A673 (cell line): ENCODE measurements at regions not wholly inside any gene's neighbourhood (a gene's known extent, or its start where the extent isn't known, plus 50 kb on each side); places are given as distances from the start of the nearest gene placed in this dataset.

ENCODE experiments used
- EZH2 ChIP-seq: fragments of 200-600 bp; sonication (generic); IDR thresholded peaks from 2 replicates; pipeline ENCODE4 v1.6.1; 2017; ENCODE audit warnings: borderline replicate concordance, low read depth, mild to moderate bottlenecking, mixed read lengths, antibody characterized with exemption, low read length; ENCODE audit not compliant: poor library complexity, severe bottlenecking
- TF ChIP-seq, protein P1 (sequence below): fragments of 300-800, 200-600 bp; sonication (generic); conservative IDR thresholded peaks from 2 replicates; pipeline ENCODE4 v1.5.1; 2017; ENCODE audit warnings: low read depth, mild to moderate bottlenecking, antibody characterized with exemption, low read length, moderate library complexity, mixed read lengths

DNA sequence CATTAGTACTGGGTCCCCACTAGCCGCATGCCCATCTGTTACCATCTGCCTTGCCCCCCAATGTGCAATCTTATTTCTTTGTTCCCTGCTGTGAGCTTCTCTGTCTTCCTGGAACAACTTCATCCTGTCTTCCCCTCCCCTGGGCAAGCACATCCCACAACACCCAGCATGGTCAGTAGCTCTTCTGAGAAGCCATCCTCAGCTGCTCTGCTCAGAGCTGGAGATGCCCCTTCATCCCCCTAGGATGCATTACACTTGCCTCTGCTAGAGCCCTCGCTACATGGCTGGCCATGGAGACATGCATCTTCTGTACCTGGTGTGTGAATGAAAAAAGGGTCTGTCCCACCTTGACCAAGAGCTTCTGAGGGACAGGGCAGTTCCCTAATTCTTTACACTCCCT, 141.2 kb downstream of the CDC5L start:
- TF ChIP-seq, protein P1, sequence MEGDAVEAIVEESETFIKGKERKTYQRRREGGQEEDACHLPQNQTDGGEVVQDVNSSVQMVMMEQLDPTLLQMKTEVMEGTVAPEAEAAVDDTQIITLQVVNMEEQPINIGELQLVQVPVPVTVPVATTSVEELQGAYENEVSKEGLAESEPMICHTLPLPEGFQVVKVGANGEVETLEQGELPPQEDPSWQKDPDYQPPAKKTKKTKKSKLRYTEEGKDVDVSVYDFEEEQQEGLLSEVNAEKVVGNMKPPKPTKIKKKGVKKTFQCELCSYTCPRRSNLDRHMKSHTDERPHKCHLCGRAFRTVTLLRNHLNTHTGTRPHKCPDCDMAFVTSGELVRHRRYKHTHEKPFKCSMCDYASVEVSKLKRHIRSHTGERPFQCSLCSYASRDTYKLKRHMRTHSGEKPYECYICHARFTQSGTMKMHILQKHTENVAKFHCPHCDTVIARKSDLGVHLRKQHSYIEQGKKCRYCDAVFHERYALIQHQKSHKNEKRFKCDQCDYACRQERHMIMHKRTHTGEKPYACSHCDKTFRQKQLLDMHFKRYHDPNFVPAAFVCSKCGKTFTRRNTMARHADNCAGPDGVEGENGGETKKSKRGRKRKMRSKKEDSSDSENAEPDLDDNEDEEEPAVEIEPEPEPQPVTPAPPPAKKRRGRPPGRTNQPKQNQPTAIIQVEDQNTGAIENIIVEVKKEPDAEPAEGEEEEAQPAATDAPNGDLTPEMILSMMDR = no peak
- no peak for TF ChIP-seq EZH2
